HG03354 (cell line): ENCODE measurements at regions not wholly inside any gene's neighbourhood (a gene's known extent, or its start where the extent isn't known, plus 50 kb on each side); places are given as distances from the start of the nearest gene placed in this dataset.

Experiments used
- ATAC-seq: cut with Tn5 transposase; IDR thresholded peaks from one replicate; pipeline ENCODE4 v1.9.1; 2021; ENCODE audit warnings: mild to moderate bottlenecking; ENCODE audit not compliant: unreplicated experiment, poor library complexity, severe bottlenecking

DNA sequence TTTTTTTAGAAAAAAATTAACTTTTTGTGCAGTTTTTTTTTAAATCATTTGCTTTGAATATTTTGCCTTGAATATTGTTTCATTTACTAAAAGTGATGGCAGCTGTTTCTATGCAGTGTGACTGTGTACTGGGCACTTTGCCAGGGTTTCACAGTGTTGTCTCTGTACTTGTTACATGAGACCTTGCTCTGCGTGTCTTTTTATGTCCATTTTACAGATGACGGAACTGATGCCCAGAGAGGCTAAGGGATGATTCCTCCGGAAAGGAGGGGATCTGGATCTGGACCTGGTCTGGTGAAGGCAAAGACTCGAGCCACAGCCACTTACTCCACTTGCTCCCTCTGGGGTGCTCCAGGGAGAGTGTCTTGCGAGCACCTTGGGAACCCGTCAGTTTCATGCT, 124.8 kb upstream of the PTCH1 start:
- ATAC-seq = no peak

DNA sequence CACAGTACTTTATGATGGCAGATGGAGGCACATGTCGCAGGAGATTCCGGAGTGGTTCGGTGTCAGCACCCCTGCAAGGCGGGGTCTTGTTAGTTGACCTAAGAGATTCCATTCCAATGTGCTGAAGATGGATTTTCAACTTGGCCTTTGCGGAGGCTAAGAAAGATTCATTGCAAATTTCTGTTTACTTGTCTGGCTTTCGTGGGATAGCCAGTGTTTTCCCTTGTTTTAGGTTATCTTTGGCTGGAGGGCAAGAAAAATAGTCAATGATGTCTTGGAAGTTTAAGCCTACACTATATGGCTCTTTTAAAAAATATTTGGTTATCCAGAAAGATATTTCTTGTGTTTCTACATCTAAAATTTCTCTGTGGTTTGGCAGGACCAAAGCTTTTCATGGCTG, 123.6 kb upstream of the PTCH1 start:
- ATAC-seq = no peak

DNA sequence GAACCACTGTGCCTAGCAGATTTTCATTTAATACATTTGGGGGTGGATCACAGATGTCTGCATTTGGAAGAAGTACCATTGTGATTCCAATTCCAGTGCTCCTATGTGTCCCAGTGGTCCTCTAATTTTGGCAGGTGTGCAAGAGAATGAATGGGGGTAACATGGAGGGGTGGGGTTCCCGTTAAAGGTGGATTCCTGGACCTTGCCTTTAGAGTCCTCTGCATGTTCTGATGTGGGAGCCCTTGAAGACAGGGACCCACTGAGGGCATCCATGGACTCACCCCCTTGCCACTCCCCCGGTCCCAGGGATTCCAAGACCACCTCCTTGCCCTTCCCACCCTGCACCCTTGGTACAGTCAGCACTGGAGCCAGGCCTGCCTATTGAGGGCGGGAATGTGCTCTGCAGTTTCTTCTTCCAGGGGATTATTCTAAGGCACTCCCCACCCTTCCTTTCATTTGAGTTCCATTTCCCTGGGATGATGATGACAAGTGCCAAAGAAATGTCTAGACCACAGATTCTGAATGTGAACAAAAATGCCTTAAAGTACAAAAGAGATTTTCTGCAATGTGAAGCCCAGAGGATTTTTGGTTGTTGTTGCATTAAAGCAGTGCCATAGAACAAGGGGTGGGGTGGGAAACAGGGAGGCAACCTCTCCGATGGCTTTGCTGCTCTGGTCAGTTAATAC, 119.4 kb upstream of the PTCH1 start:
- ATAC-seq = no peak

DNA sequence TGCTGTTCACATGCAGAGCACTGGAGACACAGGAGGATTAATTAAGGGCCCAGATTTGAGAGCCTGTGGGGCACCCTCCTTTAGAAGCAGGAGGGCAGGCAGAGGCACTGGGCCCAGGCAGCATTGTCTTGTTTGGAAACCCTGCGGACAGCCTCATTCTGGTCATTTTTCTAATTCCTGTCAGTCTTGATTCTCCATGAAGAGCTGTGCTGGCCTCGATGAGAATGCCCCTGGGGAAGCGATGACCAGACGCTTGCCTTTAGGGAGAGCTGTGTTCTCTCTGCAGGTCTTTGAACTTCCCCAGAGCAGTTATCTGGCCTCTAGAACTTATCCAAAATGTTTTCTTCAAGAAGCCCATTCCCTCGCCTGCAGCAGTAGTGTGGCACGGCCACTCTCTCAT, 117.8 kb upstream of the PTCH1 start:
- ATAC-seq = no peak

DNA sequence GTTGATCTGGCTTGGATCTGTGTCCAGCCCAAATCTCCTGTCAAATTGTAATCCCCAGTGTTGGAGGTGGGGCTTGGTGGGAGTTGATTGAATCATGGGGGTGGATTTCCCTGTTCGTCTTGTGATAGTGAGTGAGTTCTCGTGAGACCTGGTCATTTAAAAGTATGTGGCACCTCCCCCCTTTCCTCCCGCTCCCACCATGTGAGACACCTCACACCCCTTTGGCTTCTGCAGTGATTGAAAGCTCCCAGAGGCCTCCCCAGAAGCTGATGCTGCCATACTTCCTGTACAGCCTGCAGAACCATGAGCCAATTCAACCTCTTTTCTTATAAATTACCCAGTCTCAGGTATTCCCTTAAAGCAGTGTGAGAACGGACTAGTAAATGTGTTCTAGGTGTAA, 117.3 kb upstream of the PTCH1 start:
- no peak for ATAC-seq

DNA sequence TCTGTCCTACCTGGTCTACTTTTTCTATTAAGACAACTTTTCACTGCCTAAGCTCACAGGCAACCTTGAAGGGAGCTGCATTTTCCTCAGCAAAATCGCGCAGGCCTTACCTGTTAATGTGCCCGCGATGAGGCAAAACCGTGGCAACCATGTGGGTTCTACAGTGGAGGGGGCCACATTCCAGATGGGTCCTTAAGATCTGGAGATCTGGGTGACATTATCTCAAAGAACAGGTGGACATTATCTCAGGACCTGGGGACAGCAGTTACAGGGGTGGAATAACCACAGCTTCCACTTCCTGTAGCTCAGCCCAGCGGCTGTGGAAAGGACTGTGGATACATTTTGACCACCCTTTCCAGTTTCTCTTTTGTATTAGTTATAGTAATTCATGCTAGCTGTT, 112.8 kb upstream of the PTCH1 start:
- no peak for ATAC-seq

DNA sequence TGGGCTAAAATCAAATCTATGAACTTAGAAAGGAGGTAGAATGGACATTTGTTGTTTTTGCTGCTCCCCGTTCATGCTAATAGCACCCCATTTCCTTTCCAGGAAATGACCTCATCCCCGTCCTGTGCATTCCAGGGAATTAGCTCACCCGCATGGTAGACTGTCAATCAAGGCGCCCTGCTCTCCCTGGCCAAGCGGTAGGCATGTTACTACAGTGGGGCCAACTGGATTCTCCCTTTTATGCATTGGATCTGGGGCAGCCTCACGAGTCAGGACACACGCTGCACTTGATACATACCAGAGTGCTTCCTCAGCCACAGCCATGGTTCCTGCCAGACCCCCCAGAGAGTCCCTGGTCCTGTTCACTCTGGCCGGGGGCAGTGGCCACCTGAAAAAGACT, 111.0 kb upstream of the PTCH1 start:
- no peak for ATAC-seq

DNA sequence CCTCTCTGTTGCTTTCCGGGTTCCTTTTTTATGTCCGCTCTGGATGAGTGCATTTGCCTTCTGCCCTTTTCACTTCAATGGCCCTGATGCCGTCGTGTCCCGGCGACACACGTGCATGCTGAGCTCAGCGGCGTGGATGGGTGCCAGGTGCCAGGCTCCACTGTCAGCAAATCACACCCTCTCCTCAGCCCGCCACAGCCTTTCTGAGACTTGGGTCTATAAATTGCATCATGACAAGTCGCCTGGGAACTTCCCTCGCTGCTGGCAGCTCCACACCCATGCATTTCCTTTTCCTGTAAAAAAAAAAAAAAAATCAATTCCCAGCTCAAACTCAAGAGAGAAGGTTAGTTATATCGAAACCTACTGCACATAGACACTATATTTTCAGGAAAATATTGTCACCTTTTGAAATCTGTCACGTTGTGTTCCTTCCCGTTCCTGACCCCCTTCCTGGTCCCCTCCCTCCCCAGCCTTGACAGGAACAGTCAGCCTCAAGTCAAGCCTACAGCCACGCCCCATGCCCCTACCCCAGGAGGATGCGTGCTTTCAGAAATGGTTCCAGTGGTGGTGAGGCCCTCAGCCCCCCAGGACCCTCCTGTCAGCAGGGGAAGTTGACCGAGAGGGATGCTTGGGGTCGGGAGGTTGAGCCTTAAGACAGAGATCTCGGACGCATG, 110.3 kb upstream of the PTCH1 start:
- no peak for ATAC-seq

DNA sequence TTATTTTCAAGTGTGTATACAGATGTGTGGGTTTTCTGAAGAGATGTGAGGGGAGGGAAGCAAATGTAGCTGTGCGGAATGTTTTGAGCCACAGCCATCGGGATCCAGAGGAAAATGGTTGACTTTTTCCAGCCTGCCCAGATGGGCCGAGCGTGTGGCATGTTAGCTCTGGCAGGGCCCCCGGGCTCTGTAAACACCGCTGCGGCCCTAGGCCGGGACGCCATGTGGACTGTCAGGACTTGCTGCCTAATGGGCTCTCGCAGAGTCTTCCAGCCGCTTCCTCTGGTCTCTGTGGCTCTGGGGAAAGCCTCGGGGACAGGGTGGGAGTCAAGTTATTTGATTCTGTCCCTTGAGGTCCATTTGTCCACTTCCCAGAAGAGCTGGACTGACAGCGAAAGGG, 109.6 kb upstream of the PTCH1 start:
- no peak for ATAC-seq

GRCh38 chr9:95623640-95624039, 106.9 kb upstream of the PTCH1 start:
- no peak for ATAC-seq

DNA sequence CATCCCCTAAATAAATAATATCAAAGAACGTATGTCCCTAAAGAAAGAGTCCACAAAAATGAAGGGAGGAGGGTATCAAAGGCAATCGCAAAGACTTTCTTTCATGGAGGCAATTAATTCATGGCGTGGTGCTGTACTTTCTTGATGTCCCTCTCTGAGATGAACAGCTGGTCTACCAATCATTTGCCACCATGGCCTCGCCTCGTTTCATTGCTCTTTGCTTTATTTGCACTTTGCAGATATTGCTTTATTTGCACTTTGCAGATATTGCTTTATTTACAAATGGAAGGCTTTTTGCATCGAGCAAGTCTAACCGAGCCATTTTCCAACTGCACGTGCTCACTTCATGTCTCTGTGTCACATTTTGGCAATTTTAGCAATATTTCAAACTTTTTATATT, 104.0 kb upstream of the PTCH1 start:
- ATAC-seq = no peak

DNA sequence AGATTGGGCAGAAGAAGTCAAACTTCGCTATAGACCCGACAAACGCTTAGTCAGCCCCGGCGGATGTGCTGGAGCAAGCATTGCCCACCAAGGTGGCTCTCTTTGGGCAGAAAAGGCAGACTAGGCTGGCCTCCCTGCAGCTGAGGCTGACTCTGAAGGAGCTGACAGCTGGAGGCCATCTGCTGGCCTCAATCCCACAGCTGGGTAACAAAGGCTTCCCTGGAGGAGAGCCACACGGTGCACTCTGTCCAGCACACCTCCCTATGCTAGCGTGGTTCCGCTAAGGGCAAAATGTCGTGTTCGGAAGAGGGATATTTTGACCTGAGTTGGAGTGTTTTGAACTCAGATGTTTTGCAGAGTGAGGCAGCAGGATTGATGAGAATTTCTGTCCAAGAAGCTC, 103.5 kb upstream of the PTCH1 start:
- ATAC-seq = no peak

DNA sequence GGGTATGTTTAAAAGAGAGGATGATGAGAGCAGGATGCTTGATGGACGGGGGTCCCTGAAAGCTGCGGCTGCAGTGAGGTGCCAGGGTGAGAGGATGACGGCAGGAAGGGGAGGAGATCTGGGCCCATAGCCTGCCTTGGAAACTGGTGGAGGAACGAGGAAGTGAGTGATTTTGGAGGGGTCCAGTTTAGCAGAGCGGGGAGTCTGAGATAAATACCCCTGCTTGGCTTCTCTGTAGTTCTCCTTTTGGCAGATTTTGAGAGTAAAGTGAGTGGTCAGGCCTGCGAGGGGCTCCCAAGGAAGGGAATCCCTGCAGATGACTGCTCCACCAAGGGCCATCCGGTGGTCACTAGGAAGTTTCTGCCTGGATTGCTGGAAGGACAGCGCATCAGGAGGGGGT, 98.5 kb upstream of the PTCH1 start:
- ATAC-seq = no peak

- no peak for ATAC-seq
Measured at GRCh38 chr9:95613670-95614069, 96.9 kb upstream of the PTCH1 start.

DNA sequence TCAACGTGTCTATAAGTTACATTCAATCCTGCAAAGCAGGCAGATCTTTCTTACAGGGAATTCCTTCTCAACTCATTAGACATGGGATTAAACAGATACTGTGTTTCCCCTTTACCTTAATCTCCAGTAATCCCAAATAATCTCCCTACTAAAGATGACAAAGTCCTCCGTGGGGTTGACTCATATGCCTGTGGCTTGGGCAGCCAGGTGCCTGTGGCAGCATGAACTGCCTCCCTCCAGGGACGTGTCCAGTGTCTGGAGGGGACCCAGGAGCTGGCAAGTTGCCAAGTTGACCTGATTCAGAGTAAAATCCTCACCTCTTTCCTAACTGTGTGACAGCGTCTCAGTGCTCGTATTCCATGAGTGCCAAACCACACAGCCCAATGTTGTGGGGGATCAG, 94.6 kb upstream of the PTCH1 start:
- no peak for ATAC-seq

DNA sequence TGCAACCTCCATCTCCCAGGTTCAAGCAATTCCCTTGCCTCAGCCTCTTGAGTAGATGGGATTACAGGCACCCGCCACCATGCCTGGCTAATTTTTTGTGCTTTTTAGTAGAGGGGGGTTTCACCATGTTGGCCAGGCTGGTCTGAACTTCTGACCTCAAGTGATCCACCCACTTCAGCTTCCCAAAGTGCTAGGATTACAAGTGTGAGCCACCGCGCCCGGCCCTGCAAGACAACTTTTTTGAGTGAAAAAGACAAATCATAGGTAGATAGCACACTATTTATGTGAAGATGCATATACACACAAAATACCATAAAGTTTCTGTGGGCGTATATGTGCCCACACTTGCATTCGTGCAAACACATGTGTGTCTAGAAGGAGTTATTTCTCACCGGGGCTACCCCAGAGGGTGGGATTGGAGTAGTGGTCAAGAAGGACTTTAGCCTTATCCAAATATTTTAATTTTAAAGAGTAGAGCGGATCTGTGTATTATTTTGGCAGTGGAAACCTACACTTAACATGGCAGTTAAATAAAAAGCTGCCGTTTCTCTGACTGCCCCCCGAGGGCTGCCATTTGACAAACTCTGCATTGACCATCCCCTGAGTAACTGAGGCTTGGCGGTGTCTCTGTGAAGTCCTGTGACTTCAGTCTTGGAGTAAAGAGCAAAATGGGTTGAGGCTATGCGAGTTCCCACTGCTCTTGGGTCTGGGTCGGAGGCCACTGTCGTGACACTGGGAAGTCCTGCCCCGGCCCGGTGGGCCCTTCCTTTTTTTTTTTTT, 93.4 kb upstream of the PTCH1 start:
- no peak for ATAC-seq

- ATAC-seq = no peak
Measured at GRCh38 chr9:95609426-95609825, 92.7 kb upstream of the PTCH1 start.

GRCh38 chr9:95608341-95608740, 91.6 kb upstream of the PTCH1 start:
- ATAC-seq = no peak

DNA sequence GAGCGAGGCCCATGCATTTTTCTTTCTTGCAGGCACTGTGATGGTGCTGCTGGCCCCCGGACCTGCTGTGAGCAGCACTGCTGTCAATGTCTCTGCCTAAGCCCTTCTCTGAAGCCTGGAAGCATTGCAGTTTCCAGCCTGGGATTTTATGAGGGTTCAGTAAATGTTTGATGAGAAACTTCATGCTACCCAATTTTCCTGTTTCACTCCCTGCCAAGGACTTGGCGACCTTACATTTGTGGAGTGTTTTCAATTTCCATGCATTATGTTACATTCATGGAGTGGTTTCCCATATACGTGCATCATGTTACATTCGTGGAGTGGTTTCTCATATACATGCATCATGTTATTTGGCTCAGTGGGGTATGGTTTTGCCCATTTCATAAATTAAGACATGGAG, 90.7 kb upstream of the PTCH1 start:
- ATAC-seq = no peak

GRCh38 chr9:95606489-95607350, 89.9 kb upstream of the PTCH1 start:
- ATAC-seq = no peak
